ENCODE measurements at regions not wholly inside any gene's neighbourhood (a gene's known extent, or its start where the extent isn't known, plus 50 kb on each side); places are given as distances from the start of the nearest gene placed in this dataset.

GRCh38 chr3:105187344-105187743 is 179.4 kb upstream of the ALCAM start:
- no peak for DNase-seq

- DNase-seq = no peak
Observed at GRCh38 chr3:105195260-105195659, 171.4 kb upstream of the ALCAM start.

GRCh38 chr3:105197863-105198262 is 168.8 kb upstream of the ALCAM start:
- no peak for DNase-seq

GRCh38 chr3:105199217-105199616 is 167.5 kb upstream of the ALCAM start:
- DNase-seq = no peak

GRCh38 chr3:105210141-105210540 is 156.6 kb upstream of the ALCAM start:
- no peak for DNase-seq

- no peak for DNase-seq
Observed at GRCh38 chr3:105214590-105214989, 152.1 kb upstream of the ALCAM start.

GRCh38 chr3:105222568-105223093 is 144.1 kb upstream of the ALCAM start:
- DNase-seq = no peak

- DNase-seq = no peak
Observed at GRCh38 chr3:105223815-105224214, 142.9 kb upstream of the ALCAM start.

GRCh38 chr3:105228696-105229095 is 138.0 kb upstream of the ALCAM start:
- DNase-seq = no peak

- DNase-seq = no peak
Observed at GRCh38 chr3:105232553-105232952, 134.2 kb upstream of the ALCAM start.

GRCh38 chr3:105233010-105233409 is 133.7 kb upstream of the ALCAM start:
- no peak for DNase-seq

- no peak for DNase-seq
Observed at GRCh38 chr3:105235221-105235620, 131.5 kb upstream of the ALCAM start.

- no peak for DNase-seq
Observed at GRCh38 chr3:105235785-105236184, 130.9 kb upstream of the ALCAM start.

- no peak for DNase-seq
Observed at GRCh38 chr3:105238367-105238766, 128.3 kb upstream of the ALCAM start.

GRCh38 chr3:105243076-105243475 is 123.6 kb upstream of the ALCAM start:
- DNase-seq = no peak

- DNase-seq = no peak
Observed at GRCh38 chr3:105246536-105246935, 120.2 kb upstream of the ALCAM start.

- DNase-seq = no peak
Observed at GRCh38 chr3:105253225-105253624, 113.5 kb upstream of the ALCAM start.

GRCh38 chr3:105254154-105254553 is 112.6 kb upstream of the ALCAM start:
- no peak for DNase-seq

- DNase-seq = no peak
Observed at GRCh38 chr3:105255350-105255749, 111.4 kb upstream of the ALCAM start.

- no peak for DNase-seq
Observed at GRCh38 chr3:105259496-105259895, 107.2 kb upstream of the ALCAM start.

GRCh38 chr3:105260385-105260784 is 106.3 kb upstream of the ALCAM start:
- no peak for DNase-seq

GRCh38 chr3:105274536-105274935 is 92.2 kb upstream of the ALCAM start:
- DNase-seq = no peak

GRCh38 chr3:105274958-105275357 is 91.8 kb upstream of the ALCAM start:
- DNase-seq = no peak

GRCh38 chr3:105277656-105278055 is 89.1 kb upstream of the ALCAM start:
- no peak for DNase-seq

GRCh38 chr3:105278688-105279087 is 88.0 kb upstream of the ALCAM start:
- DNase-seq = no peak

- no peak for DNase-seq
Observed at GRCh38 chr3:105281989-105282388, 84.7 kb upstream of the ALCAM start.
